Endothelial cell (in vitro differentiated cells): ENCODE measurements at regions not wholly inside any gene's neighbourhood (a gene's known extent, or its start where the extent isn't known, plus 50 kb on each side); places are given as distances from the start of the nearest gene placed in this dataset.

ENCODE experiments used
- DNase-seq: peaks from one replicate; pipeline ENCODE4 v3.0.0; 2021; ENCODE audit warnings: low spot score
- H3K27ac Mint-ChIP-seq: one replicate; pipeline ENCODE4 v1.8.0; 2021; ENCODE audit warnings: mixed read lengths, inconsistent platforms; ENCODE audit not compliant: unreplicated experiment
- H3K27me3 Mint-ChIP-seq: one replicate; pipeline ENCODE4 v1.8.0; 2021; ENCODE audit warnings: mild to moderate bottlenecking, moderate library complexity, mixed read lengths, inconsistent platforms; ENCODE audit not compliant: unreplicated experiment
- H3K36me3 Mint-ChIP-seq: one replicate; pipeline ENCODE4 v1.8.0; 2021; ENCODE audit warnings: mild to moderate bottlenecking, low read depth, mixed read lengths, inconsistent platforms; ENCODE audit not compliant: unreplicated experiment
- H3K4me1 Mint-ChIP-seq: one replicate; pipeline ENCODE4 v1.8.0; 2021; ENCODE audit warnings: mild to moderate bottlenecking, mixed read lengths, inconsistent platforms; ENCODE audit not compliant: unreplicated experiment
- H3K4me3 Mint-ChIP-seq: one replicate; pipeline ENCODE4 v1.8.0; 2021; ENCODE audit warnings: mild to moderate bottlenecking, mixed read lengths, inconsistent platforms; ENCODE audit not compliant: unreplicated experiment
- H3K9me3 Mint-ChIP-seq: one replicate; pipeline ENCODE4 v1.8.0; 2021; ENCODE audit warnings: mixed read lengths, inconsistent platforms; ENCODE audit not compliant: unreplicated experiment
- TF ChIP-seq, protein P1 (sequence below): fragments of 200-600 bp; sonication (generic); IDR thresholded peaks from one replicate; pipeline ENCODE4 v1.5.0; 2021; ENCODE audit warnings: antibody characterized with exemption; ENCODE audit not compliant: unreplicated experiment

- H3K4me3 Mint-ChIP-seq, result no peak overlapping the region
- no peak for DNase-seq
- no peaks in the 10 kb centered on the region for H3K36me3 Mint-ChIP-seq
- TF ChIP-seq, protein P1, sequence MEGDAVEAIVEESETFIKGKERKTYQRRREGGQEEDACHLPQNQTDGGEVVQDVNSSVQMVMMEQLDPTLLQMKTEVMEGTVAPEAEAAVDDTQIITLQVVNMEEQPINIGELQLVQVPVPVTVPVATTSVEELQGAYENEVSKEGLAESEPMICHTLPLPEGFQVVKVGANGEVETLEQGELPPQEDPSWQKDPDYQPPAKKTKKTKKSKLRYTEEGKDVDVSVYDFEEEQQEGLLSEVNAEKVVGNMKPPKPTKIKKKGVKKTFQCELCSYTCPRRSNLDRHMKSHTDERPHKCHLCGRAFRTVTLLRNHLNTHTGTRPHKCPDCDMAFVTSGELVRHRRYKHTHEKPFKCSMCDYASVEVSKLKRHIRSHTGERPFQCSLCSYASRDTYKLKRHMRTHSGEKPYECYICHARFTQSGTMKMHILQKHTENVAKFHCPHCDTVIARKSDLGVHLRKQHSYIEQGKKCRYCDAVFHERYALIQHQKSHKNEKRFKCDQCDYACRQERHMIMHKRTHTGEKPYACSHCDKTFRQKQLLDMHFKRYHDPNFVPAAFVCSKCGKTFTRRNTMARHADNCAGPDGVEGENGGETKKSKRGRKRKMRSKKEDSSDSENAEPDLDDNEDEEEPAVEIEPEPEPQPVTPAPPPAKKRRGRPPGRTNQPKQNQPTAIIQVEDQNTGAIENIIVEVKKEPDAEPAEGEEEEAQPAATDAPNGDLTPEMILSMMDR, result no peak
- H3K27me3 Mint-ChIP-seq, result no peaks in the 10 kb centered on the region
- no peaks in the 10 kb centered on the region for H3K9me3 Mint-ChIP-seq
- H3K4me1 Mint-ChIP-seq, result peaks cover 9% of the 10 kb centered on the region
- no peak overlapping the region for H3K27ac Mint-ChIP-seq
Observed at GRCh38 chr4:133403913-133404312, 254.8 kb downstream of the PCDH10 start.

DNA sequence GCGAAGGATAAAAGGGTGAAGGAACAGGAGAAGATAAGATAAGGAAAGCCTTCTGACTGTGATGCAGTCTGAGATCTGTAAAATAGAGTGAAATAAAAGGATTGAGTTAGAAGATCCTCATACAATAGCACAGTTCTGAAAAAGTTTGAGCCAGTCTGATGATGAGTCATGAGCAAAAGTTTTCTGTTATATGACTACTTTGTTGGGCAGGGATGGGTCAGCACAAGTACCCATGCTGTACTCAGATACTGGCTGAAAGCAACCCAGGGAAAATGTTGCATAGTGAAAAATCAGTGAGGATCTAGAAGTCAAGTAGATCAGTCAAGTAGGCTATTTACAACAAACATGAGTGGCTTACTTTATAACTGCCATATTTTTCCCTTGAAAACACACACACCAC lies 253.5 kb downstream of the PCDH10 start:
- TF ChIP-seq, protein P1, result no peak
- Mint-ChIP-seq H3K4me3 (no peak overlapping the region), H3K4me1 (peaks cover 9% of the 10 kb centered on the region), H3K9me3 (no peaks in the 10 kb centered on the region), H3K36me3 (no peaks in the 10 kb centered on the region), H3K27ac (no peak overlapping the region), H3K27me3 (peaks cover 2% of the 10 kb centered on the region)
- no peak for DNase-seq

GRCh38 chr4:133394971-133395627 lies 246.0 kb downstream of the PCDH10 start:
- no peaks in the 10 kb centered on the region for H3K9me3 Mint-ChIP-seq
- DNase-seq, result no peak
- H3K4me1 Mint-ChIP-seq, result no peaks in the 10 kb centered on the region
- TF ChIP-seq, protein P1, result no peak
- H3K27me3 Mint-ChIP-seq, result peaks cover 2% of the 10 kb centered on the region
- H3K4me3 Mint-ChIP-seq, result no peak overlapping the region
- no peaks in the 10 kb centered on the region for H3K36me3 Mint-ChIP-seq
- no peak overlapping the region for H3K27ac Mint-ChIP-seq

GRCh38 chr4:133390198-133390855 lies 241.2 kb downstream of the PCDH10 start:
- H3K9me3 Mint-ChIP-seq, result no peaks in the 10 kb centered on the region
- H3K4me3 Mint-ChIP-seq, result no peak overlapping the region
- no peaks in the 10 kb centered on the region for H3K4me1 Mint-ChIP-seq
- TF ChIP-seq, protein P1, result no peak
- DNase-seq, result no peak
- H3K36me3 Mint-ChIP-seq, result no peaks in the 10 kb centered on the region
- H3K27me3 Mint-ChIP-seq, result no peaks in the 10 kb centered on the region
- no peak overlapping the region for H3K27ac Mint-ChIP-seq

DNA sequence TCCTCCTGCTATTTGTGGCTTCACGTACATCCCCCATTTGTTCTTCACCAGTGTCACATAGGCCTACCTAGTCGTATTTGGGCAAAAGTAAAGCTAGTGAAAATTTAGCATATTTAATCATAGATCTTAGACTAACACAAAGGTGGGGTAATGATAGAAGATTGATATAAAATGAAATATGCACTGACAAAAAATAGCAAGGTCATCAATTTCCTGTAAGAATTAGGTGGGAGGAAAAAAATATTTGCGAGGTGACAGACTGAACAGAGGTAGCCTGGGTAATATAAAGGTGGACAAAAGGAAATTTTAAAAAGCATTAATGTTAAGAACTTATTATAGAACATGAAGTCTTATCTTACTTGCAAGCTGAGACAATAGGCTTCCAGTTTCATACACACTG lies 239.9 kb downstream of the PCDH10 start:
- H3K27me3 Mint-ChIP-seq, result no peaks in the 10 kb centered on the region
- H3K9me3 Mint-ChIP-seq, result no peaks in the 10 kb centered on the region
- no peaks in the 10 kb centered on the region for H3K36me3 Mint-ChIP-seq
- DNase-seq, result no peak
- H3K27ac Mint-ChIP-seq, result no peak overlapping the region
- H3K4me3 Mint-ChIP-seq, result no peak overlapping the region
- no peaks in the 10 kb centered on the region for H3K4me1 Mint-ChIP-seq
- TF ChIP-seq, protein P1, result no peak
